ENCODE measurements at regions not wholly inside any gene's neighbourhood (a gene's known extent, or its start where the extent isn't known, plus 50 kb on each side); places are given as distances from the start of the nearest gene placed in this dataset.

- no peak for DNase-seq (ENCODE audit: low spot score)
Observed at GRCh38 chr13:50358231-50359040, 343.2 kb downstream of the KCNRG start.

- DNase-seq (ENCODE audit: low spot score) = no peak
Observed at GRCh38 chr13:50359041-50359367, 343.8 kb downstream of the KCNRG start.

- DNase-seq (ENCODE audit: low spot score) = no peak
Observed at GRCh38 chr13:50359779-50360178, 344.5 kb downstream of the KCNRG start.

- DNase-seq (ENCODE audit: low spot score) = no peak
Observed at GRCh38 chr13:50360637-50361036, 345.4 kb downstream of the KCNRG start.

- DNase-seq (ENCODE audit: low spot score) = no peak
Observed at GRCh38 chr13:50361282-50361681, 346.0 kb downstream of the KCNRG start.

GRCh38 chr13:50365408-50366391, 350.5 kb downstream of the KCNRG start:
- DNase-seq (ENCODE audit: low spot score) = peak; percentile 21

GRCh38 chr13:50366488-50367174, 351.4 kb downstream of the KCNRG start:
- DNase-seq (ENCODE audit: low spot score) = no peak

GRCh38 chr13:50369646-50370045, 354.4 kb downstream of the KCNRG start:
- DNase-seq (ENCODE audit: low spot score) = no peak

- no peak for DNase-seq (ENCODE audit: low spot score)
Observed at GRCh38 chr13:50370303-50370950, 355.2 kb downstream of the KCNRG start.

GRCh38 chr13:50374517-50374916, 359.3 kb downstream of the KCNRG start:
- DNase-seq (ENCODE audit: low spot score) = no peak

- DNase-seq (ENCODE audit: low spot score) = peak; percentile 20
Observed at GRCh38 chr13:50375792-50376191, 360.5 kb downstream of the KCNRG start.

GRCh38 chr13:50376895-50377575, 361.8 kb downstream of the KCNRG start:
- no peak for DNase-seq (ENCODE audit: low spot score)

- DNase-seq (ENCODE audit: low spot score) = no peak
Observed at GRCh38 chr13:50377726-50378270, 362.6 kb downstream of the KCNRG start.

- peak; percentile 8 for DNase-seq (ENCODE audit: low spot score)
Observed at GRCh38 chr13:50378509-50379044, 363.3 kb downstream of the KCNRG start.

GRCh38 chr13:50379584-50379983, 364.3 kb downstream of the KCNRG start:
- DNase-seq (ENCODE audit: low spot score) = no peak

- no peak for DNase-seq (ENCODE audit: low spot score)
Observed at GRCh38 chr13:50380905-50381304, 365.7 kb downstream of the KCNRG start.

- DNase-seq (ENCODE audit: low spot score) = no peak
Observed at GRCh38 chr13:50382511-50382910, 367.3 kb downstream of the KCNRG start.

- DNase-seq (ENCODE audit: low spot score) = no peak
Observed at GRCh38 chr13:50382951-50383350, 367.7 kb downstream of the KCNRG start.

GRCh38 chr13:50384724-50385123, 369.5 kb downstream of the KCNRG start:
- no peak for DNase-seq (ENCODE audit: low spot score)

- DNase-seq (ENCODE audit: low spot score) = no peak
Observed at GRCh38 chr13:50386541-50387050, 371.4 kb downstream of the KCNRG start.
